ENCODE measurements at regions not wholly inside any gene's neighbourhood (a gene's known extent, or its start where the extent isn't known, plus 50 kb on each side); places are given as distances from the start of the nearest gene placed in this dataset.
"Not testable (repeated sequence)": the region's sequence is repeated elsewhere in the genome, so short reads cannot be mapped to it uniquely, and the experiment has no call there.

DNA sequence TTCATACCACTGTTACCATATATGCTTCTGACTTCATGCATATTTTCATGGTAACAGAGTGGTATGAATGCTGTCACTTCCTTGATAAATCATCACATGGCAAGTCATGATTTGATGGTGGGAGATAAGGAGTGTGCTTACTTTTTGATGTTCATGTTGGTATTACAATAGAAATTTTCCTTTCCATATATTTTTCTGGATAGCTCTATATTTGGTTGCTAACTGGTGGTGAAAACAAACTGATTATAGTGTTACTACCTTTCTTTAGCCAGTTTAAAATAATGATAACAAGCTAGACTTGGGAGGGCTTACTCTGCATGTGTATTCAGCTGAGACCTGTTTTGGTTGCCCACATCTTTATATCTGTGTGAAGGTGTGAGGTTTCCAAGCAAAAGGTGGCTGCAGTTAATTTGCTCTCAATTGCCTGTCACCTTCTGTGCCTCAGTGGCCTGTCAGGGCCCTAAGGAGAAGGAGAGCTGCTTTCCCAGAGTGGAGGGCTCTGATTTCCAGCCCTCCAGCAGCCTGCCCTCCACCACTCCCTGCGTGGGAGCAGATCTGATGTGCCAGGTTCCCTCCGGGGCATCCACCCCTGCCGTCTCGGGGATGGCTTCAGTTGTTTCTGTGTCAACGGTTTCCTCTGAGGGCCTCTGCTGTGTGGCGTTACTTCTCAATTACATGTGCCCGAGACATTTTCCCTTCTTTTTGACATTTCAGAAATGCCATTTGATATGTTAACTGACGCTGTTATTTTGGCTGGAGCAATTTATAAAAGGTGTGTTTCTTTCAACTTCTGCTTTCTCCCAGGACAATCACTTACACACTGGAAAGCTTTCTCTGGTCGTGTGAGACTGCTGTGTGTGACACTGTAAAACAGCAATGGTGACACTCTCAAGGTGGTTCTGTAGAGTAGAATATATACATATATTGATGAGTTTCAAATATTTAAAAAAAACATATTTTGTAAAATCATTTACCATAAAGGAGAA, 107.7 kb upstream of the KLF6 start:
- DNase-seq (ENCODE audit: low spot score) (no peak), FAIRE-seq (no peak)

- DNase-seq (ENCODE audit: low spot score) (no peak), FAIRE-seq (no peak)
These were observed 106.4 kb upstream of the KLF6 start for GRCh38 chr10:3891396-3891795.

- FAIRE-seq (no peak), DNase-seq (ENCODE audit: low spot score) (no peak)
These were observed 105.8 kb upstream of the KLF6 start for GRCh38 chr10:3890602-3891352.

DNA sequence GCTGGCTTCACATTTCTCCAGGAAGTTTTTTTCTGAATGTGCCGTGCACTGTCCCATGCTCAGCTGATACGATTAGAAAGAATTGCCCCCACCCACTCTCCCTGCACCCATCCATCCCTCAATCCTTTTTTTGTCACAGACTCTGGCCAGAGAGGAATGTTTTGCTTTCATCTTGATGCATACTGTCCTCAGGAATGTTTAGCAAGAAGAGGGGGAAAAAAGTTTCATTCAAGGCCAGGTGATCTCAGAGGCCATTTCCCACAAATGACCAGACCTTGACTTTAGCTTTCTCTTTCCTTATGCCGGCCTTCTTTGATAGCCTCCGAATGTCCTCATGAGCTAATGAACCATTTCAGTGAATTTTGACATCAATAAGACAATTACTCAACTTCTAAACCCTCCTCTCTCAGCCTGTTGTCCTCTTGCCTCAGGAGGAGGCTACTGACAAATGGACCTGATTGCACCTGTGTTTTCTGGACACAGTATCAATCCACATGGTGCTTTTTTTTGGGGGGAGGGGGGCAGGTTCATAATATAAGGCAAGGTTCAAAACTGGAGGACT, 105.0 kb upstream of the KLF6 start:
- DNase-seq (ENCODE audit: low spot score) (peak; percentile 36), FAIRE-seq (no peak)

GRCh38 chr10:3887885-3888476, 103.0 kb upstream of the KLF6 start:
- no peak for FAIRE-seq

DNA sequence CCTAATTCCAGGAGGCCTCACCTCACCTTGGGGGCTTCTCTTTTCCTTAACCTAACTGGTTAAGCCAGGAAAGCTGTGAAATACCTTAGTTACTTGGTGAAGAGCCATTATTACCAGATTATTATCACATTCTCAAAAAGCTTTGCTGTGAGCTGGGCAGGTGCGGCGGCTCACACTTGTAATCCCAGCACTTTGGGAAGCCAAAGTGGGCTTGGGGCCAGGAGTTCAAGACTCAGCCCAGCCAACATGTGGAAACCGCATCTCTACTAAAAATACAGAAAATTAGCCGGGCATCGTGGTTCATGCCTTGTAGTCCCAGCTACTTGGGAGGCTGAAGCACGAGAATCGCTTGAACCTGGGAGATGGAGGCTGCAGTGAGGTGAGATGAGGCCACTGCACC, 102.4 kb upstream of the KLF6 start:
- DNase-seq (ENCODE audit: low spot score) (no peak), FAIRE-seq (no peak)

More at GRCh38 chr10:3887885-3888476, 103.0 kb upstream of the KLF6 start:
- DNase-seq (ENCODE audit: low spot score), result no peak

- DNase-seq (ENCODE audit: low spot score) (no peak), FAIRE-seq (no peak)
These were observed 101.7 kb upstream of the KLF6 start for GRCh38 chr10:3886641-3887251.

GRCh38 chr10:3886191-3886590, 101.2 kb upstream of the KLF6 start:
- FAIRE-seq (no peak), DNase-seq (ENCODE audit: low spot score) (no peak)

- no peak for DNase-seq (ENCODE audit: low spot score)
- no peak for FAIRE-seq
These were observed 97.8 kb upstream of the KLF6 start for GRCh38 chr10:3882855-3883254.

DNA sequence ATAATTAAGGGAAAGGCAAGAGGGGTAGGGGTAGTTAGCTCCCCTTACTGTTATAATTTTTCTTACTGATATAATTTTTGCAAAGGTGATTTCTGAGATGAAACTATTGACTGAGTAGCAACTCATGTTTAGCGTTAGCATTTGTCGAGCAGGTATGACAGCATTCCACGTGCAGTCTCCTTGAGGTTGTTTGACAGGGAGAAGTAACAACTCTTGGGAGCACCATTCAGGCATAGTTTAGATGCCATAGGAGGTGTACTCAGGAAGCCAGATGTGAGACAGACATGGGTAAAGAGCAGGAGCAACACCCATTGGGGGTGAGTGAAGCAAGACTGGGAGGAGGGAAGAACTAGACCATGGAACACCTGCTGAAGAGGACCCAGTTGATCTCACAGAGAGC, 96.6 kb upstream of the KLF6 start:
- DNase-seq (ENCODE audit: low spot score) (no peak), FAIRE-seq (no peak)

GRCh38 chr10:3879073-3879472, 94.1 kb upstream of the KLF6 start:
- FAIRE-seq (no peak), DNase-seq (ENCODE audit: low spot score) (no peak)

- no peak for DNase-seq (ENCODE audit: low spot score)
These were observed 92.4 kb upstream of the KLF6 start for GRCh38 chr10:3877211-3878000.

GRCh38 chr10:3876350-3876962, 91.4 kb upstream of the KLF6 start:
- DNase-seq (ENCODE audit: low spot score) (no peak), FAIRE-seq (no peak)

More at GRCh38 chr10:3877211-3878000, 92.4 kb upstream of the KLF6 start:
- FAIRE-seq, result no peak

DNA sequence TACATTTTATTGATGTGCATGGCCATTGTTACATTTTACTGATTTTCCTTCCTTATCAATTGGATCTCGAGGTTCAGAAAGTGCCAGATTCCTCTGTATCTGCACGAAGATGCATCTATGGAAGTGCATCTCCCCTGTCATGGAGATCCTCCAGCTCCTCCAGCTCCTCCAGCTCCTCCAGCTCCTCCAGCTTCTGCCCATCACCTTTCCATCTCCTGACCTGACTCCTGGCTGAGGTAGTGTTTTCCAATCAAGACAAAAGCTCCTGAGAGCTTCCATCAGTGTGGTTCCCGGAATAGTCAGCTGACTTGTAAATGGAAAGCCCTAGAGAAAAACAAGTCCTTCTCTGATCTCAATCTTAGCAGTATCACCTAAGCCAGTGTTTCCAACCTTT, 90.8 kb upstream of the KLF6 start:
- DNase-seq (ENCODE audit: low spot score) (no peak), FAIRE-seq (no peak)

DNA sequence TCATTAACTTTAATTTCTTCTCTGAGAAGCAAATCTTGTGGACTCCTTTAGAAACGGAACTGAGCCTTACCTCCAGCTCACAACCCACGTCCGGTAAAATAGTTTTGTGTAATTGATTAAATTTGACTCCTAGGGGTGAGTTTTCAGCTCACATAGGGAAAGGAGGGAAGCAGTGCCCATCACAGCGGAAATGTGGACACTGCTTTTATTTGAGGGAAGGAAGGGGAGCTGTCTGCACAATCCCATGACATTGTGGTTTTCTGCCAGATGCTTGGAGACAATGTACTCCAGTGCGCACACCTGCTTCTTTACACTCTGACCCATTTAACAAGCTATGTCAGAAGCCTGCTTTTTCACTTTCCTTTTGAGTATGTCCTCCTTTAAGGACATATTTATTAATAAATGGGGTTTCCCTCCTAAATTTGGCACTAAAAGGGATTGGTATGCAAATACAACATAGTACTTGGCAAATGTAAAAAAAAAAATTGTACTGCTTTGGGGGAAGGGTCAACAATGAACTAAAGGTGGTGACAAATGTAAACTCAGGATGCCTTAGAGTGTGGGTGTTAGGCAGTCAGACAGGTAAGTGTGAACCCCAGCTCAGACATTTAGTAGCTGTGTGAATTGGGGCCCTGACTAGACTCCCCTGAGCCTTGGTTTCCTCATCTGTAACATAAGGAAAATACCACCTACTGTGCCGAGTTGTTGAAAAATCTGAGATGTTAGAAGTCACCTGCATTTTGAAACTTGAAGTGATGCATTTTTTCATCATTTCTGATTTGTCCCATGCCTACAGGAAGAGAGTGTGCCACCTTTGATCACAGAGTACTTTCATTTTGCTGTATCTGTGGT, 90.2 kb upstream of the KLF6 start:
- no peak for DNase-seq (ENCODE audit: low spot score)

GRCh38 chr10:3874610-3874989, 89.6 kb upstream of the KLF6 start:
- not testable (repeated sequence) for DNase-seq (ENCODE audit: low spot score); FAIRE-seq

More for the DNA sequence above, 90.2 kb upstream of the KLF6 start:
- no peak for FAIRE-seq

GRCh38 chr10:3873728-3874461, 88.9 kb upstream of the KLF6 start:
- no peak for DNase-seq (ENCODE audit: low spot score)
- FAIRE-seq, result no peak

DNA sequence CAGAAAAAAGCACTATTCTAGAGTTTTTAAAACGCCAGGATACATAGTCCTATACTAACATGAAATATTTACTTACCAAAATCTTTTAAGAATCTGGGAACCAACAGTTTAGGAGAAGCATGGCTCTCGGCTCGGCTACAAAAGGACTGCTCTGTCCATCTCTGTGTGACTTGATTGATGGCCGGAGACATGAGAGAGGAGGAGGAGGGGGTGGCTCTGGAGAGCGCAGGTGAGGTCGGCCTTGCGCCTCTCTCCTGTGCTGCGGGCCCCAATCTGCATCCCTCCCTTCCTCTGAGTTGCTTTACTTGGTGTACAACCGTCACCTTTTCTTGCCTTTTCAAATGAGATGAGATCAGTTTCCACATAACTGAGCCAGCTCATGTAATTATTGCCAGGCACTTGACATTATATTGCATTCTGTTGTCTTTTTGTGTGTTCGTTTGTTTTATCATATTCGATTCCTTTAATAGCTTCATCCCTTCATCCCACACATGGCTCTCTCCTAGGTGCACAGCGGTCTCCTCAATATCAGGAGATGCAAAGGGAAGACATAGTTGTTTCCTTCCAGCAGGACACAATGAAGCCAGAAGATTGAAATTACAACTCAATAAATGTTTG, 87.8 kb upstream of the KLF6 start:
- DNase-seq (ENCODE audit: low spot score) (no peak), FAIRE-seq (no peak)
